Endodermal cell (in vitro differentiated cells): ENCODE measurements at regions not wholly inside any gene's neighbourhood (a gene's known extent, or its start where the extent isn't known, plus 50 kb on each side); places are given as distances from the start of the nearest gene placed in this dataset.

Source experiments
- DNase-seq: peaks from one replicate; pipeline ENCODE4 v3.0.0-alpha.2; 2017
- H3K27ac ChIP-seq: 2 replicates; pipeline ENCODE4 v1.5.1; 2013; ENCODE audit warnings: mild to moderate bottlenecking, low read depth, low read length, moderate library complexity
- H3K27me3 ChIP-seq: 2 replicates; pipeline ENCODE4 v1.6.1; 2013; ENCODE audit warnings: mild to moderate bottlenecking, low read length, moderate library complexity; ENCODE audit not compliant: insufficient read depth, control insufficient read depth, poor library complexity, severe bottlenecking
- H3K36me3 ChIP-seq: 2 replicates; pipeline ENCODE4 v1.7.0; 2013; ENCODE audit warnings: mild to moderate bottlenecking, low read length, moderate library complexity; ENCODE audit not compliant: control insufficient read depth, insufficient read depth
- H3K4me1 ChIP-seq: one replicate; pipeline ENCODE4 v1.7.0; 2013; ENCODE audit warnings: low read length; ENCODE audit not compliant: control insufficient read depth, insufficient read depth
- H3K4me3 ChIP-seq: 2 replicates; pipeline ENCODE4 v1.5.1; 2013; ENCODE audit warnings: mild to moderate bottlenecking, low read length, moderate library complexity
- H3K9ac ChIP-seq: 2 replicates; pipeline ENCODE4 v1.6.1; 2013; ENCODE audit warnings: mild to moderate bottlenecking, low read length, moderate library complexity; ENCODE audit not compliant: poor library complexity, severe bottlenecking; ENCODE audit errors: extremely low read depth
- H3K9me3 ChIP-seq: 2 replicates; pipeline ENCODE4 v1.6.1; 2013; ENCODE audit warnings: mild to moderate bottlenecking, low read length, moderate library complexity; ENCODE audit not compliant: control insufficient read depth
- H3K27ac Mint-ChIP-seq: 2 replicates; pipeline ENCODE4 v1.8.0; 2020; ENCODE audit warnings: mixed read lengths
- H3K27me3 Mint-ChIP-seq: 2 replicates; pipeline ENCODE4 v1.8.0; 2021; ENCODE audit warnings: mild to moderate bottlenecking, mixed read lengths; ENCODE audit not compliant: insufficient read depth
- H3K36me3 Mint-ChIP-seq: 2 replicates; pipeline ENCODE4 v1.8.0; 2020; ENCODE audit warnings: low read depth, mixed read lengths
- H3K4me1 Mint-ChIP-seq: 2 replicates; pipeline ENCODE4 v1.8.0; 2020; ENCODE audit warnings: mixed read lengths
- H3K4me3 Mint-ChIP-seq: 2 replicates; pipeline ENCODE4 v1.8.0; 2020; ENCODE audit warnings: mild to moderate bottlenecking, moderate library complexity, mixed read lengths
- H3K9me3 Mint-ChIP-seq: 2 replicates; pipeline ENCODE4 v1.8.0; 2020; ENCODE audit warnings: mild to moderate bottlenecking, mixed read lengths
- WGBS, 2 experiments: methylation state at CpG; one replicate each; pipeline versions ENCODE4 v1.1.5 to v1.1.7; 2013; ENCODE audit warnings: missing lambda C conversion rate in 2 of 2, mixed read lengths in 1 of 2; ENCODE audit not compliant: insufficient coverage in 1 of 2, insufficient read length in 1 of 2; 5-methylcytosine and 5-hydroxymethylcytosine counted together
- TF ChIP-seq, protein P1 (sequence below): fragments of 200-600 bp; sonication (generic); conservative IDR thresholded peaks from 2 replicates; pipeline ENCODE4 v1.5.0; 2021; ENCODE audit warnings: antibody characterized with exemption, mild to moderate bottlenecking

DNA sequence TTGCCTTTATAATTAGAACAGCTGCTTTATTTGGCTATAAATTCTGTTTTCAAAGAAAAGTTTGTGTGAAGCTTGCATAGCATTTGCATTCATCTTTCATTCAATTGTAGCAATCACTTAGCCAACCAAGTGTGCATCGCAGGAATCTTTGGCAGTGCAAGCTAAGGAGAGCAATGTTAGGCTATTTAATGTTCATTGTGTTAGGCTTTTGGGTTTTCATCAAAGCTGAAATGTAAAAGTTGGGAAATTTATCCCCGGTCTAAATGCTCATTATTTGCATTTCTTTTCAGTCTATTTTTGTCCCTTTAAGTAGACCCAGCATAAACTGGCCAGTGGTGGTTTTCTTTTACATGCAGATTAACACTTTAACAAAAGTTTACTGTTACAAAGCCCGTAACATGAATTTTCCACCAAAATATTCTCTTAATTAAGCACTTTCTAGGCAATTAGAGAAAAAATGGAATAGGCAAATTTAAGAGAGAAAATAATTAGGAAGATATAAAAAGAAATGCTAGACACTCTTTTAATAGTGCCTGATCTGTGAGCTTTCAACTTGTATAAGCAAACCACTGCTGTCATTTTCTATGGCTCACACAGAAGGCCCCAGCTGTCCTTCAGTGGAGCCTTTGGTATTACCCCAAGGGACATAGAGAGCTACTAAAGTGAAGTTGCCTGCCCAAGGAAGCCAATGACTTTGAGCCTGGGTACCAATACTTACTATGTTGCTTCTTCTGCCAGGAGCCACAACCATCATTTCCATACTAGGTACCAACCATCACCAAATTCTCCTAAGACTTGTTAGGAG is 898.9 kb upstream of the SEL1L start:
- Mint-ChIP-seq H3K4me3 (no peak overlapping the region), H3K4me1 (no peaks in the 10 kb centered on the region), H3K27me3 (no peaks in the 10 kb centered on the region), H3K36me3 (no peaks in the 10 kb centered on the region), H3K27ac (no peak overlapping the region), H3K9me3 (peaks cover 3% of the 10 kb centered on the region)
- no peaks in the 10 kb centered on the region for H3K27me3 ChIP-seq
- H3K9ac ChIP-seq = no peak overlapping the region
- H3K27ac ChIP-seq = no peak overlapping the region
- TF ChIP-seq, protein P1, sequence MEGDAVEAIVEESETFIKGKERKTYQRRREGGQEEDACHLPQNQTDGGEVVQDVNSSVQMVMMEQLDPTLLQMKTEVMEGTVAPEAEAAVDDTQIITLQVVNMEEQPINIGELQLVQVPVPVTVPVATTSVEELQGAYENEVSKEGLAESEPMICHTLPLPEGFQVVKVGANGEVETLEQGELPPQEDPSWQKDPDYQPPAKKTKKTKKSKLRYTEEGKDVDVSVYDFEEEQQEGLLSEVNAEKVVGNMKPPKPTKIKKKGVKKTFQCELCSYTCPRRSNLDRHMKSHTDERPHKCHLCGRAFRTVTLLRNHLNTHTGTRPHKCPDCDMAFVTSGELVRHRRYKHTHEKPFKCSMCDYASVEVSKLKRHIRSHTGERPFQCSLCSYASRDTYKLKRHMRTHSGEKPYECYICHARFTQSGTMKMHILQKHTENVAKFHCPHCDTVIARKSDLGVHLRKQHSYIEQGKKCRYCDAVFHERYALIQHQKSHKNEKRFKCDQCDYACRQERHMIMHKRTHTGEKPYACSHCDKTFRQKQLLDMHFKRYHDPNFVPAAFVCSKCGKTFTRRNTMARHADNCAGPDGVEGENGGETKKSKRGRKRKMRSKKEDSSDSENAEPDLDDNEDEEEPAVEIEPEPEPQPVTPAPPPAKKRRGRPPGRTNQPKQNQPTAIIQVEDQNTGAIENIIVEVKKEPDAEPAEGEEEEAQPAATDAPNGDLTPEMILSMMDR = no peak
- no peaks in the 10 kb centered on the region for H3K4me1 ChIP-seq
- H3K36me3 ChIP-seq = no peaks in the 10 kb centered on the region
- DNase-seq = no peak
- no peaks in the 10 kb centered on the region for H3K9me3 ChIP-seq
- H3K4me3 ChIP-seq = no peak overlapping the region
- WGBS, 2 experiments = 40 to 83% methylated on average over 1 to 3 of the region's 3 CpGs

GRCh38 chr14:82438436-82438835 is 904.8 kb upstream of the SEL1L start:
- Histone ChIP-seq H3K9ac (no peak overlapping the region), H3K27ac (no peak overlapping the region), H3K4me3 (no peak overlapping the region), H3K27me3 (no peaks in the 10 kb centered on the region), H3K9me3 (no peaks in the 10 kb centered on the region), H3K4me1 (no peaks in the 10 kb centered on the region), H3K36me3 (no peaks in the 10 kb centered on the region)
- Mint-ChIP-seq H3K36me3 (no peaks in the 10 kb centered on the region), H3K9me3 (no peaks in the 10 kb centered on the region), H3K4me1 (no peaks in the 10 kb centered on the region), H3K4me3 (no peak overlapping the region), H3K27ac (no peak overlapping the region), H3K27me3 (no peaks in the 10 kb centered on the region)
- DNase-seq = no peak
- WGBS, 2 experiments = 100% methylated on average over 1 of the region's 2 CpGs; no CpG with 5 or more reads in 1 of the 2 experiments
- TF ChIP-seq, protein P1 = no peak

DNA sequence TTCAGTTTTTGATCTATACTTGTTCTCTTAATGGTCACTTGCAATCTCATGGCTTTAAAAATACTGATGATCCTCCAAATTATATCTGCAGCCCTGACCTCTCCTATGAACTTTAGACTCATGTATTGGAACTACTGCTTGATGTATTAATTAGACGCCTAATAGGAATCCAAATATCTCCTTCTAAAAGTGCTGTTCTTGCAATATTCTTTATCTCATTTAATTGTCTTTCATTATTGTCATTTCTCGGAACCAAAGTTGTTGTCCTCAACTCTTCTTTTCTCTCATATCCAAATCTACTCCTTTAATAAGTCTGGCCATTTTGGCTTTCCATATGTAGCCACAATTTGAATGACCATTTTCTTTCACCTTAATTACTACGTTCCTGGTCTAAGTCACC is 907.6 kb upstream of the SEL1L start:
- H3K9ac ChIP-seq = no peak overlapping the region
- no peaks in the 10 kb centered on the region for H3K36me3 Mint-ChIP-seq
- no peak overlapping the region for H3K27ac Mint-ChIP-seq

More for the DNA sequence above, 907.6 kb upstream of the SEL1L start:
- Mint-ChIP-seq H3K4me1 (no peaks in the 10 kb centered on the region), H3K9me3 (no peaks in the 10 kb centered on the region), H3K4me3 (no peak overlapping the region), H3K27me3 (no peaks in the 10 kb centered on the region)
- Histone ChIP-seq H3K27me3 (no peaks in the 10 kb centered on the region), H3K36me3 (no peaks in the 10 kb centered on the region), H3K9me3 (no peaks in the 10 kb centered on the region), H3K27ac (no peak overlapping the region), H3K4me1 (no peaks in the 10 kb centered on the region), H3K4me3 (no peak overlapping the region)
- TF ChIP-seq, protein P1 = no peak
- 95 to 96% methylated on average over 3 of the region's 3 CpGs for WGBS, 2 experiments
- DNase-seq = no peak
